Dermis blood vessel endothelial cell (primary cell): ENCODE measurements at regions not wholly inside any gene's neighbourhood (a gene's known extent, or its start where the extent isn't known, plus 50 kb on each side); places are given as distances from the start of the nearest gene placed in this dataset.

Experiments
- DNase-seq: peaks from one replicate; pipeline ENCODE4 v3.0.0; 2010

DNA sequence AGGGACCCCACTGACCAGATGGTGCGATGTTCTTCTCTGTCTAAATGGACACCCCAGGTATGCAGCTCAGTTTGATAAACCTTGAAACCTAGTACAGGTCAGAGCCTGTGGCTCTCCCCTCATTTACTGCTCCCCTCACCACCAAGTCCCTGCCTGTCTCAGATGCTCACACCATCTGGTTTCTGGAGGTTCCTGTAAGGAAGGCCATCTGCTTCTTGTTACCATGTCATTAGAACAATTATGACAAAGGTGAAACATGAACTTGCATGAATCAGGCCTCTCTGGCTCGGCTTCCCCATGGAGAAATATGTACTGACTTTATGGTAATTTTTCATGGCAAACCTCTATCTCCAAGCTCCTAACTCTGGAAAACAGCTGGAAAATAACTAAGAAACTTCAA, 965.7 kb downstream of the UQCRFS1 start:
- DNase-seq, result no peak

GRCh38 chr19:28245937-28246336, 967.0 kb downstream of the UQCRFS1 start:
- DNase-seq, result no peak

DNA sequence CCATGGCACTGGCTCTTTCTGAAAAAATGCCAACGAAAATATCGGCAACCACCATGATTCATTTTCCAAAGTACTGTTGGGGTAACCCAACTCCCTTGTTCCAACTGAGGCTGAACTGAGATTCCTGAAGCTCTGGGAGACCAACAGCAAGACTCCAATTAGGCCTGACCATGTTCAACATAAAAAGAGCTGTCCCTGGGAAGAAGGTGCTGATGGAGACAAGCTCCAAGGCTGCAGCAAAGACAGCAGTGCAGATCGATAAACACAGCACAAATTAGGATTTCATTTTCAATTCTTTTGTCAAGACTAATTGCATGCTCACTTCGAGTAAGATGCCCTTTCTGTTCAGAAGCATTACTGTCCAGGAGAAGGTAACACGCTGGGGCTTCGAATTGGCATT, 968.0 kb downstream of the UQCRFS1 start:
- no peak for DNase-seq

GRCh38 chr19:28242317-28242927, 970.5 kb downstream of the UQCRFS1 start:
- peak; percentile 49 for DNase-seq

DNA sequence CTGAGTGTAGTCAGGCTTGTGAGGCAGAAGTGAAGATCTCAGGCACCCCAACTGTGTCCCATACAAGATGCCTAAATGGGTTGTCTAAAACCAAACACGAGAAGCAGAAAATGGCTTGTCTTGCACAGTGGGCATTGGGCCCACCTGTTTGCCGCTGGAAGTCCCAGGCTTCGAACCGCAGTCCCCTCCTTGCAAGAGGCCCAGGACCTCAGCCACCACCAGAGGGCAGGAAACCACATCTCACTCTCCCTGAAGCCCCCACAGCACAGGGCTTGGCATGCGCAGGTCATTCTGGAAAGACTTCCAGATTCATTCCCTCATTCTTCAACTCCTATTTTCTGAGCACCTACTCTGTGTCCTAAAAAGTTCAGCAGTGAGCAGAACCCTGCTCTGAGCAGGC, 973.7 kb downstream of the UQCRFS1 start:
- DNase-seq, result peak; percentile 12

DNA sequence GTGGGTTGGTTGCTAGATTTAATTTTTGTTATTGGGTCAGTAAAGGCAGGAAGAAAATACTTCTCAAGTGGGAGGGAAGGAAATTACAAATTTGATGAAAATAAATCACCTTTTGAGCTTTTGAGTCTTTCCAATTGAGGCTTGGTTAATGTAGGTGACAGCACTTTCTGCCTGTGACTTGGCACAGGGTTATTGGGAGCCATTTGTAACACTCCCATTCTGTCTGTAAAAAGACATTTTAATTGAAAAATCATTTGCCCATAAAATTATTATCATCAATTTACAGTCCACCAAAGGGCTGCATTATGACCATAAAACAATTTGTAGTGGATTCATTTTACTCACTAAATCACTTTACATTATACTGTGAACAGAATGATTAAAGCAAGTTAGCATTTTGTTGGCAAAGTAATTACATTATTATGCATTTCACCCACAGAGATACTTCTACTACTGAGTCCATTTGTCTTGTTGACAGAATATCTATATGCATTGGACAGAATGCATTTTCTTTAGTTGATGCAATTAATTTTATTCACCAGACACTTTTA, 974.6 kb downstream of the UQCRFS1 start:
- DNase-seq, result no peak

GRCh38 chr19:28235606-28236125, 977.3 kb downstream of the UQCRFS1 start:
- no peak for DNase-seq

DNA sequence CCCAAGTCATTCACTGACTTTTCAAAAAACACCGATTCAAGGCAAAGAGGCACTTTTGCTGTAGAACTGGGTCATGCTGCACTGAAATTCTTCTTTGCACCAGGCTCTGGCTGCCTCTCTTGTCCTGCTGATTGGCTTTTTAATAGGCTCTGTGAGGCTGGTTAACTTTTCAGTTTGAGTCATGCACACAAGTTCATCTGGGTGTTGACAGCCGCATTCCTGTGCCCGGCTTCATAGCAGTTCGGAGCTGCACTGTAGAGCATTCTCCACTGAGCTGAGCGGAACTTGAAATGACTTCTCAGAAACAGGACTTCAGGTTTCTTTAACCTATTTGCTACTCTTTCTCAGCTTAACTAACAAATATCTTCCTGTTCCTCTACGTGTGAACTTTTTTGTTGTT, 978.3 kb downstream of the UQCRFS1 start:
- DNase-seq, result no peak

DNA sequence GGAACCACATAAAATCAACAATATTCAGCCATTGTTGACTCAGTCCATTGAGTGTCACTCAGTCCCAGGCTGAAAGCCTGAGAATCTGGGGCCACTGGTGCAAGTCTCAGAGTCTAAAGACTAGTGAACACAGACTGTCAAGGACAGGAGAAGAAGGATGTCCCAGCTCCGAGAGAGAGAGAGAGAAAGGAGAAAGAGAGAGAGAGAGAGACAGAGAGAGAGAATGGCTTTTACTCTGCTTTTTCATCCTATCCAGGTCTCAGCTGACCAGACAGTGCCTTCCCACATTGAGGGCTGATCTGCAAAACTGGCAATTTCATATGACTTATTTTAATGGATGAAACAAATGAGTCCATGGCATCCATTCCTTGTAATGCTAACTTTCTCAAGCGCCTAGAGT, 984.1 kb downstream of the UQCRFS1 start:
- DNase-seq, result no peak

GRCh38 chr19:28224441-28224840, 988.5 kb downstream of the UQCRFS1 start:
- no peak for DNase-seq

DNA sequence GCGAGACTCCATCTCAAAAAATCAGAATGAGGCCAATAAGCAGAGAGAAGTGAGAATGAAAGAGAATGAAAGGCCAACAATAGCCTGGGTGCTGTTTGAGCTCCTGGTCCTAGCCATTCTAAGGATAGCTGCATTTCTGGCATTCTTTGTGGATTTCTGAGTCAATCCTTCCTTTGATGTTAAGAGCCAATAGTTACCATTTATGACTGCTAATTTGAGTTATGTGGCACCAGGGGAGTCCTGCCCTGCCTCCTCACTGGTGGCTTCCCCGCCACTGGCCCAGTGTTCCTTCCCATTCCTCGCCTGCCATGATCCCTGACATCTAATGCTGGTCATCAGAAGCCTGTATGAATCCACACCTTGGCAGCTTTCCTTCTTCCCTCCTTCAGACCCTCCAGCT, 991.2 kb downstream of the UQCRFS1 start:
- DNase-seq, result no peak

- DNase-seq, result no peak
Observed at GRCh38 chr19:28218728-28219127, 994.2 kb downstream of the UQCRFS1 start.

GRCh38 chr19:28217022-28217421, 995.9 kb downstream of the UQCRFS1 start:
- DNase-seq, result no peak

- no peak for DNase-seq
Observed at GRCh38 chr19:28213470-28214082, 999.4 kb downstream of the UQCRFS1 start.

GRCh38 chr19:28210886-28211285, 1002.1 kb downstream of the UQCRFS1 start:
- DNase-seq, result no peak

GRCh38 chr19:28208745-28209144, 1004.2 kb downstream of the UQCRFS1 start:
- DNase-seq, result no peak

DNA sequence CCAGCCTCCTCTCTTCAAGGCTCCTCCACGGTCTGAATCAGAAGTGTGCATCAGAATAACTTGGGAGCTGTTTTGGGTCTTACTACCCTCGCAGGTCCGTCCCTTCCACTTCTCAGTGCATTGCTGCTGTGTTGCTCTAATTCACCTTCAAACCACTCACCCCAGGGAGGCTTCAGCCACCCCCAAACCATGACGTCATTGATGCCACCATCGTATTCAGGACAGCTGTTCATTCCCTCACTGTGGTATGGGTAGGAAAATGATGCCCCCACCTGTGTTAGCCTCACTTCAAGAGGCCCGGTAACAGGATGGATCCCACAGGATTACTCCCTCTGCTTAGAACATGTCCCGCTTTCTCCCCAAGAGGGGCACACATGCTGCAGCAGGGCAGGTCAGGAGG, 1005.7 kb downstream of the UQCRFS1 start:
- no peak for DNase-seq

- no peak for DNase-seq
Observed at GRCh38 chr19:28201462-28201943, 1011.4 kb downstream of the UQCRFS1 start.

GRCh38 chr19:28199323-28199722, 1013.6 kb downstream of the UQCRFS1 start:
- DNase-seq, result no peak

- no peak for DNase-seq
Observed at GRCh38 chr19:28196961-28197360, 1016.0 kb downstream of the UQCRFS1 start.

DNA sequence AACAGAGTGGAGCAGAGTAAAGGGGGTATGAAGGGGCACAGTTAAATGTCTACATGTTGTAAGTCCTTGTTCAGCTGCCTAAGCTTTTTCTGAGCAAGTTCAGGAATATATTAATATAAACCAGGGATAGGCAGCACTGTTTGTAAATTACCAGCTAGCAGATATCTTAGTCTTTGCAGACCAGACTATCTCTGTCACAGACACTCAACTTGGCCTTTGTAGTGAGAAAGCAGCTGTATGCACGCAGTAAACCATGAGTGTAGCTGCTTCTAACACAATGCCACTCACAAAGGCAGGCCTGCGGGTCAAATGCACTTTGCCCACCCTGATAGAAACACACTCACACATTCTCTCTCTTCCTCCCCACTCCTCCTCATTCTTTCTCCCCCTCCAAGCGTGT, 1016.9 kb downstream of the UQCRFS1 start:
- no peak for DNase-seq

GRCh38 chr19:28185646-28186045, 1027.3 kb downstream of the UQCRFS1 start:
- DNase-seq, result no peak

DNA sequence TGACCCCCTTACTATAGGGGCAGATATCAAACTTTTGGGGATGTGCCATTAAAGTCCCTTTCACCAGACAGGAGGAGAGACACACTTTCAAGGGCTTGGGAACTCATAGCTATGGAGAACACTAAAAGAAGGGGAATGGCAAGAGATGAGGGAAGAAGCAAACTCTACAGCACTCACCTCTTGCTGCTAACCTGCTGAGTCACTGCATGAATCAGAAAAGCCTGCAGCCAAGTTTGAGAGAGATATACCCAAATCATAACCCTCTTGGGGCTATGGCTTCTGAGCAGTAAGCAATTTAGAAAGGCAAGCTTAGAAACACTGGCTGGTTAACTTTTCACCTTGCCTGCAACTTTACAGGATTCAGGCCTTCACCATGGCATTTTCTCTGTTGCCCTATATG, 1028.0 kb downstream of the UQCRFS1 start:
- no peak for DNase-seq

- no peak for DNase-seq
Observed at GRCh38 chr19:28176193-28176592, 1036.8 kb downstream of the UQCRFS1 start.
